Small intestine (tissue), 7 donors: ENCODE measurements at regions not wholly inside any gene's neighbourhood (a gene's known extent, or its start where the extent isn't known, plus 50 kb on each side); places are given as distances from the start of the nearest gene placed in this dataset.

ENCODE experiments used
- DNase-seq, 2 donors: peaks; one replicate each; pipeline versions ENCODE4 v3.0.0 to v3.0.0-alpha.2; 2013
- FAIRE-seq: peaks from 2 replicates; lab custom pipeline; 2012; peaks lifted over from hg19 to GRCh38; lab: Jason Lieb, UNC
- H3K27ac ChIP-seq, 3 donors: one replicate each; pipeline ENCODE4 v1.5.1; 2013; ENCODE audit warnings: low read length in 2 of 3, mild to moderate bottlenecking in 2 of 3, control low read depth in 1 of 3, inconsistent platforms in 1 of 3, low read depth in 1 of 3, moderate library complexity in 1 of 3
- H3K27me3 ChIP-seq, 3 donors: one replicate each; pipeline ENCODE4 v1.6.1; 2013; ENCODE audit warnings: low read length in 3 of 3, inconsistent platforms in 1 of 3; ENCODE audit not compliant: control insufficient read depth in 3 of 3, insufficient read depth in 3 of 3
- H3K36me3 ChIP-seq, 3 donors: one replicate each; pipeline ENCODE4 v1.6.1; 2013; ENCODE audit warnings: low read length in 3 of 3, inconsistent platforms in 1 of 3, low read depth in 1 of 3, mild to moderate bottlenecking in 1 of 3, moderate library complexity in 1 of 3; ENCODE audit not compliant: control insufficient read depth in 3 of 3, insufficient read depth in 2 of 3
- H3K4me1 ChIP-seq, 3 donors: one replicate each; pipeline ENCODE4 v1.6.1; 2013; ENCODE audit warnings: low read length in 2 of 3, inconsistent platforms in 1 of 3, low read depth in 1 of 3, mild to moderate bottlenecking in 1 of 3, moderate library complexity in 1 of 3; ENCODE audit not compliant: control insufficient read depth in 3 of 3, insufficient read depth in 2 of 3
- H3K4me3 ChIP-seq, 3 donors: one replicate each; pipeline ENCODE4 v1.5.1; 2013; ENCODE audit warnings: low read length in 3 of 3, control low read depth in 1 of 3, inconsistent platforms in 1 of 3, low read depth in 1 of 3, mild to moderate bottlenecking in 1 of 3, moderate library complexity in 1 of 3
- H3K9me3 ChIP-seq, 2 donors: one replicate each; pipeline ENCODE4 v1.6.1; 2013; ENCODE audit warnings: low read depth in 1 of 2, low read length in 1 of 2; ENCODE audit not compliant: control insufficient read depth in 2 of 2, insufficient read depth in 1 of 2
- WGBS, 3 donors: extraction: QIAGEN DNeasy Blood & Tissue Kit; methylation state at CpG; one replicate each; pipeline ENCODE4 v1.1.7; 2013; 5-methylcytosine and 5-hydroxymethylcytosine counted together
- donor health status: healthy with polysubstance abuse.
- donor health status: control.
- donor health status: control.
- donor health status: Bipolar disorder and iron deficiency.
- donor health status: healthy.

- H3K27me3 ChIP-seq = no peaks in the 10 kb centered on the region
- no peak overlapping the region for H3K4me3 ChIP-seq
- no peaks in the 10 kb centered on the region for H3K36me3 ChIP-seq
- no peaks in the 10 kb centered on the region for H3K9me3 ChIP-seq
- FAIRE-seq = no peak
- no peaks in the 10 kb centered on the region for H3K4me1 ChIP-seq
- no peak overlapping the region for H3K27ac ChIP-seq
- DNase-seq = no peak
These were observed 210.5 kb downstream of the RNF144A start for GRCh38 chr2:7127687-7128086.

- H3K27me3 ChIP-seq = no peaks in the 10 kb centered on the region
- no peaks in the 10 kb centered on the region for H3K36me3 ChIP-seq
- no peaks in the 10 kb centered on the region for H3K4me1 ChIP-seq
- no peaks in the 10 kb centered on the region for H3K9me3 ChIP-seq
- DNase-seq = no peak
- FAIRE-seq = no peak
- H3K4me3 ChIP-seq = no peak overlapping the region
- whole genome bisulfite sequencing, 3 donors = 74 to 77% (median 75%) methylated on average over 5 of the region's 5 CpGs
- no peak overlapping the region for H3K27ac ChIP-seq
These were observed 214.0 kb downstream of the RNF144A start for GRCh38 chr2:7131261-7131660.

- FAIRE-seq (no peak), DNase-seq (no peak)
- WGBS, 3 donors = 87 to 92% (median 92%) methylated on average over 3 of the region's 3 CpGs
- H3K9me3 ChIP-seq = no peaks in the 10 kb centered on the region
- no peaks in the 10 kb centered on the region for H3K27me3 ChIP-seq
- no peak overlapping the region for H3K4me3 ChIP-seq
- H3K27ac ChIP-seq = no peak overlapping the region
- no peaks in the 10 kb centered on the region for H3K36me3 ChIP-seq
- H3K4me1 ChIP-seq = no peaks in the 10 kb centered on the region
These were observed 215.5 kb downstream of the RNF144A start for GRCh38 chr2:7132753-7133152.

GRCh38 chr2:7133521-7133920 is 216.3 kb downstream of the RNF144A start:
- WGBS, 3 donors = 91 to 99% (median 93%) methylated on average over 4 of the region's 4 CpGs
- no peaks in the 10 kb centered on the region for H3K9me3 ChIP-seq
- H3K27me3 ChIP-seq = no peaks in the 10 kb centered on the region
- no peak overlapping the region for H3K4me3 ChIP-seq
- no peak for FAIRE-seq
- no peak for DNase-seq
- no peaks in the 10 kb centered on the region for H3K36me3 ChIP-seq
- no peaks in the 10 kb centered on the region for H3K4me1 ChIP-seq
- H3K27ac ChIP-seq = no peak overlapping the region

- H3K27ac ChIP-seq = no peak overlapping the region
- no peaks in the 10 kb centered on the region for H3K36me3 ChIP-seq
- FAIRE-seq (no peak), DNase-seq (no peak)
- WGBS, 3 donors = 47 to 61% (median 48%) methylated on average over 1 of the region's 1 CpG
- H3K9me3 ChIP-seq = peaks cover 0 to 2% of the 10 kb centered on the region in 2 donors
- no peaks in the 10 kb centered on the region for H3K4me1 ChIP-seq
- H3K27me3 ChIP-seq = no peaks in the 10 kb centered on the region
- H3K4me3 ChIP-seq = no peak overlapping the region
These were observed 223.1 kb downstream of the RNF144A start for GRCh38 chr2:7140306-7140705.

- no peaks in the 10 kb centered on the region for H3K36me3 ChIP-seq
- no peaks in the 10 kb centered on the region for H3K27me3 ChIP-seq
- DNase-seq (no peak), FAIRE-seq (no peak)
- H3K4me3 ChIP-seq = no peak overlapping the region
- no peaks in the 10 kb centered on the region for H3K9me3 ChIP-seq
- no peaks in the 10 kb centered on the region for H3K4me1 ChIP-seq
- H3K27ac ChIP-seq = no peak overlapping the region
These were observed 228.5 kb downstream of the RNF144A start for GRCh38 chr2:7145707-7146106.

- FAIRE-seq (no peak), DNase-seq (no peak)
- no peak overlapping the region for H3K4me3 ChIP-seq
- no peaks in the 10 kb centered on the region for H3K4me1 ChIP-seq
- no peaks in the 10 kb centered on the region for H3K36me3 ChIP-seq
- no peaks in the 10 kb centered on the region for H3K27me3 ChIP-seq
- H3K9me3 ChIP-seq = no peaks in the 10 kb centered on the region
- H3K27ac ChIP-seq = no peak overlapping the region
These were observed 228.9 kb downstream of the RNF144A start for GRCh38 chr2:7146151-7146550.

- no peaks in the 10 kb centered on the region for H3K9me3 ChIP-seq
- no peak overlapping the region for H3K27ac ChIP-seq
- FAIRE-seq = no peak
- H3K4me3 ChIP-seq = no peak overlapping the region
- no peak for DNase-seq
- WGBS, 3 donors = 82 to 89% (median 85%) methylated on average over 1 of the region's 1 CpG
- H3K27me3 ChIP-seq = no peaks in the 10 kb centered on the region
- no peaks in the 10 kb centered on the region for H3K36me3 ChIP-seq
- H3K4me1 ChIP-seq = no peaks in the 10 kb centered on the region
These were observed 237.4 kb downstream of the RNF144A start for GRCh38 chr2:7154656-7155055.

- no peak for FAIRE-seq
- WGBS, 3 donors = 85 to 89% (median 85%) methylated on average over 2 of the region's 2 CpGs
These were observed 244.3 kb downstream of the RNF144A start for GRCh38 chr2:7161501-7161900.

More at GRCh38 chr2:7161501-7161900, 244.3 kb downstream of the RNF144A start:
- Histone ChIP-seq H3K36me3 (no peaks in the 10 kb centered on the region), H3K9me3 (no peaks in the 10 kb centered on the region), H3K27me3 (no peaks in the 10 kb centered on the region), H3K4me3 (no peak overlapping the region), H3K27ac (no peak overlapping the region), H3K4me1 (no peaks in the 10 kb centered on the region)
- no peak for DNase-seq
